HG02678 (cell line): ENCODE measurements at regions not wholly inside any gene's neighbourhood (a gene's known extent, or its start where the extent isn't known, plus 50 kb on each side); places are given as distances from the start of the nearest gene placed in this dataset.

Experiments used
- ATAC-seq: cut with Tn5 transposase; IDR thresholded peaks from one replicate; pipeline ENCODE4 v1.9.1; 2021; ENCODE audit warnings: mild to moderate bottlenecking, moderate library complexity; ENCODE audit not compliant: unreplicated experiment

GRCh38 chr14:49970474-49971147 is 77.7 kb downstream of the ARF6 start:
- ATAC-seq, result peak; percentile 22

GRCh38 chr14:49971156-49972130 is 78.6 kb downstream of the ARF6 start:
- peak; percentile 89 for ATAC-seq

- ATAC-seq, result no peak
Observed at GRCh38 chr14:49972131-49972671, 79.3 kb downstream of the ARF6 start.

GRCh38 chr14:49972823-49973222 is 79.9 kb downstream of the ARF6 start:
- ATAC-seq, result no peak

- ATAC-seq, result no peak
Observed at GRCh38 chr14:49975276-49975675, 82.4 kb downstream of the ARF6 start.

- ATAC-seq, result no peak
Observed at GRCh38 chr14:49975799-49976198, 82.9 kb downstream of the ARF6 start.

- peak; percentile 82 for ATAC-seq
Observed at GRCh38 chr14:49977126-49977841, 84.4 kb downstream of the ARF6 start.

GRCh38 chr14:49980027-49980426 is 87.1 kb downstream of the ARF6 start:
- no peak for ATAC-seq

GRCh38 chr14:49982082-49982481 is 89.2 kb downstream of the ARF6 start:
- ATAC-seq, result no peak

- ATAC-seq, result no peak
Observed at GRCh38 chr14:49982501-49982951, 89.6 kb downstream of the ARF6 start.

- ATAC-seq, result no peak
Observed at GRCh38 chr14:49984424-49984823, 91.5 kb downstream of the ARF6 start.

- no peak for ATAC-seq
Observed at GRCh38 chr14:49986343-49987014, 93.6 kb downstream of the ARF6 start.

- ATAC-seq, result no peak
Observed at GRCh38 chr14:49988080-49988990, 95.5 kb downstream of the ARF6 start.

- ATAC-seq, result no peak
Observed at GRCh38 chr14:49989966-49990365, 97.1 kb downstream of the ARF6 start.

GRCh38 chr14:49991491-49991890 is 98.6 kb downstream of the ARF6 start:
- ATAC-seq, result no peak

- no peak for ATAC-seq
Observed at GRCh38 chr14:49992036-49992435, 99.2 kb downstream of the ARF6 start.

- ATAC-seq, result no peak
Observed at GRCh38 chr14:49992448-49992847, 99.6 kb downstream of the ARF6 start.

GRCh38 chr14:49992901-49993339 is 100.0 kb downstream of the ARF6 start:
- ATAC-seq, result peak; percentile 89

GRCh38 chr14:49993565-49993964 is 100.7 kb downstream of the ARF6 start:
- ATAC-seq, result no peak
